ENCODE measurements at regions not wholly inside any gene's neighbourhood (a gene's known extent, or its start where the extent isn't known, plus 50 kb on each side); places are given as distances from the start of the nearest gene placed in this dataset.

- DNase-seq (no peak), ATAC-seq (peak in 1 of 4 donors; percentile 38)
- Histone ChIP-seq H3K36me3 (no peaks in the 10 kb centered on the region), H3K4me3 (no peak overlapping the region), H3K27ac (no peak overlapping the region), H3K27me3 (peaks cover 0 to 20% (median 2%) of the 10 kb centered on the region in 9 donors), H3K4me1 (peaks cover 0 to 5% (median under 1%) of the 10 kb centered on the region in 12 donors), H3K9me3 (peaks cover 0 to 5% (median 0%) of the 10 kb centered on the region in 12 donors)
- TF ChIP-seq CTCF (IDR thresholded peaks at IDR 0.05): no peak
- TF ChIP-seq POLR2A (IDR thresholded peaks at IDR 0.05): no peak
- intact Hi-C loops (cut with DNase I): no loop called here
- 43 to 61% (median 55%) methylated on average over 1 of the region's 1 CpG for WGBS, 4 donors
These were observed 136.4 kb upstream of the PRKCQ start for GRCh38 chr10:6716516-6716915.

GRCh38 chr10:6713716-6714115, 133.6 kb upstream of the PRKCQ start:
- Histone ChIP-seq H3K27ac (no peak overlapping the region), H3K4me1 (no peaks in the 10 kb centered on the region), H3K36me3 (no peaks in the 10 kb centered on the region), H3K27me3 (peaks cover 0 to 30% (median 4%) of the 10 kb centered on the region in 9 donors), H3K4me3 (no peak overlapping the region), H3K9me3 (no peaks in the 10 kb centered on the region)
- no peak for DNase-seq
- intact Hi-C loops (cut with DNase I): no loop called here
- no peak for ATAC-seq
- TF ChIP-seq POLR2A (IDR thresholded peaks at IDR 0.05) (no peak), CTCF (IDR thresholded peaks at IDR 0.05) (no peak)
- 42 to 46% (median 44%) methylated on average over 7 of the region's 7 CpGs for WGBS, 4 donors

GRCh38 chr10:6713120-6713519, 133.0 kb upstream of the PRKCQ start:
- Histone ChIP-seq H3K4me1 (no peaks in the 10 kb centered on the region), H3K27ac (no peak overlapping the region), H3K27me3 (peaks cover 0 to 31% (median 4%) of the 10 kb centered on the region in 9 donors), H3K4me3 (no peak overlapping the region), H3K36me3 (no peaks in the 10 kb centered on the region), H3K9me3 (no peaks in the 10 kb centered on the region)
- DNase-seq (no peak), ATAC-seq (no peak)
- TF ChIP-seq CTCF (IDR thresholded peaks at IDR 0.05): no peak
- no peak for TF ChIP-seq POLR2A (IDR thresholded peaks at IDR 0.05)
- WGBS, 4 donors: 59 to 71% (median 64%) methylated on average over 6 of the region's 6 CpGs
- intact Hi-C loops (cut with DNase I): no loop called here

- TF ChIP-seq POLR2A (IDR thresholded peaks at IDR 0.05) (no peak), CTCF (IDR thresholded peaks at IDR 0.05) (no peak)
- WGBS, 4 donors: 47 to 65% (median 57%) methylated on average over 17 of the region's 17 CpGs
- DNase-seq: no peak
- H3K27ac ChIP-seq: no peak overlapping the region
- peaks cover 0 to 37% (median 5%) of the 10 kb centered on the region in 9 donors for H3K27me3 ChIP-seq
- no peaks in the 10 kb centered on the region for H3K36me3 ChIP-seq
- H3K9me3 ChIP-seq: no peaks in the 10 kb centered on the region
- no peak for ATAC-seq
- no peak overlapping the region for H3K4me3 ChIP-seq
- H3K4me1 ChIP-seq: no peaks in the 10 kb centered on the region
- intact Hi-C loops (cut with DNase I): no loop called here
These were observed 131.8 kb upstream of the PRKCQ start for GRCh38 chr10:6711881-6712280.
